AG20443 (cell line): ENCODE measurements at regions not wholly inside any gene's neighbourhood (a gene's known extent, or its start where the extent isn't known, plus 50 kb on each side); places are given as distances from the start of the nearest gene placed in this dataset.

ENCODE experiments used
- DNase-seq: peaks from one replicate; pipeline ENCODE4 v3.0.0; 2012; ENCODE audit warnings: low spot score, mixed read lengths

- DNase-seq: no peak
Measured at GRCh38 chr10:62453274-62453673, 79.1 kb downstream of the ZNF365 start.

DNA sequence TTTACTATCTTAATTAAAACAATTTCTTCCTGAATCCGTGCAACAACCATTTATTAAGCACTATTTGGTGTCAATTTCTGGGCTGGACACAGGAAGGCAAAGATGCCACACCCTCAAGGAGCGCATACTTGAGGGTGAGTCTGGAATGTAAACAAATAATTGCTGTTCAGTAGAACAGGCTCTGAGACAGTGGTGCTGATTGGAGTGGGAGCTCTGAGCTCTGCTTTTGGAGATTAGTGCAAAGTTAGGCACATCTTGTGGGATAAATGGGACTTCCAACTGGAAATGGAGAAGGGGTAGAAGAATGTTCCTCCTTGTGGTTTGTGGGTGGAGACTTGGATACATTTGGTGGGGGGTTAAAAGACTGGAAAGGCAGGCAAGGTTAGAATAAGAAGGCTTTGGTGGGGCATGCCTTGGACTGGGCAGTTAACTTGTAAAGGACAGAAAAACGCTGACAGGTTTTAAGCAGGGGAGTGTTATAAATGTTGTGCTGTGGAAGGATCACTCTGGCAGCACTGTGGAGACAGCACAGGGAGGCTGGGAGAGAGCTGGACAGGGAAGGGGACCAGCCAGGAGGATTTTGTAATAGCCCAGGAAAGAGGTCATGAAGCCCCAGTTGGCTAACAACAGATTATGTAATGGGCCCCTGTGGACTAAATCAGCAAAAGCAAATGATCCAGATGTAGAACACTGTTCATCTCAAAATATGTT lies 80.7 kb downstream of the ZNF365 start:
- DNase-seq: peak; percentile 83

GRCh38 chr10:62456611-62457101 lies 82.5 kb downstream of the ZNF365 start:
- peak; percentile 31 for DNase-seq

DNA sequence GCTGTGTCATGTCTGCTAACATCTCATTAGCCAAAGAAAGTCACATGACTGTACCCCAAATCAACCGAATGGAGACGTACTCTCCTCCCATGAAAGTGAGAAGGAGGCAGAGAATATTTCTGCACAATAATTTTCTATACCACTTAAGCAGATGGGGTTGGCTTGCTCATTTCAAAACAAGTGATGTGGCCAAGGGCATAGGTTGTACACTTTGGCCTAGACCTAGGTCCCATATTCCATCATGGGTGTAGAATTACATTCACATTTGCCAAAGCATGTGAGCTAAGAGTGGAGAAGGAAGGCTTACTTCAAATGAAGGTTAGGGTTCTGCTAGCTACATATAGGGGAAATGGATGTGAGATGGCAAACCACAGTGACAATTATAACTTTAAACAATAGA lies 83.0 kb downstream of the ZNF365 start:
- DNase-seq: no peak

DNA sequence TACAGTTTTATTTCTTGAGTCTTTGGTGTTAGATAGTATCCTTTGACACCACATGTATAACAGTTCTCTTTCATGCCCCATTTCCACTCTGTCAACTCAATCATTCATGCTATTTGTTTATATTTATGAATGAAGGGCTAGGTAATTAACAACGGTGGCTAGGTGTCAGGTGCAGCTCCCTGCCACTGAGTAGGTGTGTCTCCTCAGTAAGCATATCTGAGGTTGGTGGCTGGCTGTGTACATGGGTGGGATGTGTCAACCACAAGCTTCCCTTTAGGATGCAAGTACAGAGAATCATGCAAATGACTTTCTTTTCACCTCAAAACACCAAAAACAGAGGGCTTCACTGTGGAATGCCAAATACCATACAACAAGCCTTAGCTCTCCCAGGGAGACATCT lies 83.4 kb downstream of the ZNF365 start:
- no peak for DNase-seq

- DNase-seq: peak; percentile 78
Measured at GRCh38 chr10:62459072-62459471, 84.9 kb downstream of the ZNF365 start.

- no peak for DNase-seq
Measured at GRCh38 chr10:62459500-62459899, 85.3 kb downstream of the ZNF365 start.

- DNase-seq: no peak
Measured at GRCh38 chr10:62460393-62460792, 86.2 kb downstream of the ZNF365 start.

- no peak for DNase-seq
Measured at GRCh38 chr10:62461120-62461519, 87.0 kb downstream of the ZNF365 start.

GRCh38 chr10:62462461-62462860 lies 88.3 kb downstream of the ZNF365 start:
- DNase-seq: no peak

GRCh38 chr10:62463364-62463763 lies 89.2 kb downstream of the ZNF365 start:
- no peak for DNase-seq

- peak; percentile 50 for DNase-seq
Measured at GRCh38 chr10:62464308-62464707, 90.1 kb downstream of the ZNF365 start.

DNA sequence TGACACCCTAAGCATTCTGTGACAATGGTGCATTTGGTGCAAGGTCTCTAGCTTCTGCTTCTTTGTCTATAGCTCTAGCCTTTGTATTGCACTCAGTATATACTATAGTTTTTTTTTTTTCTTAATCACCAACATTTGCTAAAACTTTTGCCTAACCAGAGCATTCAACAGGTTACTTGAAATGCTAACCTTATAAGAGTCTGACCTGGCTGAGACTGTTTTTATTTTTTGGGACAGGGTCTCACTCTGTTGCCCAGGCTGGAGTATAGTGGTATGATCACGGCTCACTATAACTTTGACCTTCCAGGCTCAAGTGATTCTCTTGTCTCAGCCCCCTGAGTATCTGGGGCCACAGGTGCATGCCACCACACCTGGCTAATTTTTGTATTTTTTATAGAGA lies 92.4 kb downstream of the ZNF365 start:
- DNase-seq: no peak

DNA sequence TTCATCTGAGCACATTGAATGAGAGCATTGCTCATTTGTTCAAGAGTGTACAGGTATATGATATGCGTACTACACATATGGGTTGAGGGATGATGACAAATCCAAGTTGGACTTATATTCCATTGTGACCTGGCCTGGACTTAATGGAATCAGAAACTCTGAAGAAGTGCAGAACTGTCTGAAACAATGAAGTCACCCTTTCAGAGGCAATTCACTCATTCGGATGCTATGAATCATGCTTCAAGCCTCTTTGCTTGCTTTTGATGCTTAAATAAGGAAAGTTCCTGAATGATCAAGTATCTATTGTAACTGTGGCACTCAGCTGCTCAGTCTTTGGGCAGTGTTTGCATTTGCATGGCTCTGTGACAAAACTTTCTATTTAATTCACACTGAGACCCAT lies 93.4 kb downstream of the ZNF365 start:
- DNase-seq: peak; percentile 34

GRCh38 chr10:62471711-62472110 lies 97.5 kb downstream of the ZNF365 start:
- no peak for DNase-seq

GRCh38 chr10:62473241-62473640 lies 99.1 kb downstream of the ZNF365 start:
- DNase-seq: no peak

DNA sequence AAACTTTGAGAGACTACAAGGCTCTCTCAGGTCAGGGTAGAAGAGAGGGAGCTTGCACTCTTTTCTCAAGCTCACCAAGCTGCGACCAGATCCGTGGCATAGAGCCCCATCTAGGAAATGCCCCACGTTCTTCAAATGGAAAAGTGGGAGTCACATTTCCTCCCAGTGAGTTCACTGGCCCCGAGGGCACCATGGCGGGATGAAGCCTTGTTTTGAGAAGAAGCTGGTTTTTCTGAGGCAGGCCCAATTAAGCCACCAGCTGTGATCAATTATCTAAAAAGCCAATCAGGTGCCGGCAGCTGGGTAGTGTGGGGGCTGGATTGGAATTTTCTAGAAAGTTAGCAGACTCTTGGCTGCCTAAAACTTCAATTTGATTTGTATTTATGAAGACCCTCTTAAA lies 101.4 kb downstream of the ZNF365 start:
- peak; percentile 15 for DNase-seq

- DNase-seq: no peak
Measured at GRCh38 chr10:62479523-62479922, 105.4 kb downstream of the ZNF365 start.

DNA sequence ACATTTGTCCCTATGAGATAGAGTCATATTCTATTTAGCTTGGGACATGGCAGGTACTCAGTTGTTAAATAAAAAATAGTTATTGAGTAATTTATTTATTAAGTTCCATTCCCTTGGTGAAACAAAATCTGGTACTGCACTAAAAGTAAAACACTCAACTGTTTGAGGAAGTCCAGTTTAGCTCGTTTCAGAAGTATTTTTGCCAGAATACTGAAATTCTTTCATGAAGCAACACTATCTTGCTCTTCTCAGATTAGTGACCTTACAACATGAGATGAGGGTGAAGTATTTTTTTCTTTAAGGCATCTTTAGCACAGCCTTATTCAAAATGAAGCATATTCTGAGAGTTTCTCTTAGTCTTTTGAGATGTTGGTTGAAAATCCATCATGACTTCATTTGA lies 106.0 kb downstream of the ZNF365 start:
- DNase-seq: no peak

DNA sequence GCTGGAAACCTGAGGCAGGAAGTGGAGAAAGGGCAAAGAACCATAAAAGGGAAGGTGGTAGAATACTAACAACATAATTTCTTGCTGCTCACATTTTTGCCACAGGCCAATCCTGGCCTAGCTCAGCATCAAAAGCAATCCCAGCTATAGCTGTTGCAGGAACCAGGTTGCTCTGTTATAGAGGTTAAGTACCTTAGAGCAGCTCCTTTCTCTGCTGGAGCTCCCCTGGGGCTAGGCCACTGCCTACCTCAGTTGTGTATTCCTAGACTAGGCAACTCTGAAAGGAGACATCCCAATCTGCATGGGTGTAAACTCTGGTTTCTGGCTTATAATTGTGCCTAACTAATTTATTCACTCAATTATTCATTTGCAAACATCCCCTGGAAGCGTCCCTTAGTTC lies 108.4 kb downstream of the ZNF365 start:
- DNase-seq: no peak

GRCh38 chr10:62491597-62491996 lies 117.4 kb downstream of the ZNF365 start:
- DNase-seq: no peak

GRCh38 chr10:62492012-62492869 lies 118.1 kb downstream of the ZNF365 start:
- DNase-seq: peak; percentile 39

- DNase-seq: no peak
Measured at GRCh38 chr10:62492870-62493180, 118.7 kb downstream of the ZNF365 start.
